ENCODE measurements at regions not wholly inside any gene's neighbourhood (a gene's known extent, or its start where the extent isn't known, plus 50 kb on each side); places are given as distances from the start of the nearest gene placed in this dataset.

GRCh38 chr12:93087840-93088610 is 158.9 kb upstream of the EEA1 start:
- H3K9me3 ChIP-seq (ENCODE audit: low read depth, low read length, poor library complexity, severe bottlenecking), result peaks cover 6% of the 10 kb centered on the region
- intact Hi-C loops (cut with micrococcal nuclease; ENCODE audit: unreplicated experiment), result loop anchor here (5.0 kb wide), 1 partner anchor 79 kb away; no protein-coding TSS in a partner anchor
- H3K27me3 ChIP-seq (replicated peaks; ENCODE audit: insufficient read depth, low read depth, low read length, poor library complexity), result no peaks in the 10 kb centered on the region
- H3K4me3 ChIP-seq (ENCODE audit: low read depth, low read length, poor library complexity, severe bottlenecking), result no peak overlapping the region
- H3K36me3 ChIP-seq (ENCODE audit: insufficient read depth, low read length, poor library complexity, severe bottlenecking), result no peaks in the 10 kb centered on the region
- CTCF ChIA-PET, result interaction anchor here (0.6 kb wide), 1 partner anchor 10 kb away, joined by 3 read pairs; no protein-coding TSS in a partner anchor
- DNase-seq (ENCODE audit: low spot score), result peak; percentile 77
- BruUV-seq (replicated peaks), result no TSS peak
- no peak for TF ChIP-seq EZH2 (IDR thresholded peaks at IDR 0.05; ENCODE audit: borderline replicate concordance, low read depth, low read length, poor library complexity, severe bottlenecking)
- no peak for TF ChIP-seq CTCF (conservative IDR thresholded peaks at IDR 0.05; ENCODE audit: low read depth, low read length)
- peaks cover 20% of the 10 kb centered on the region for H3K4me1 ChIP-seq (ENCODE audit: insufficient read depth, low read length, poor library complexity, severe bottlenecking)
- POLR2A ChIA-PET (ENCODE audit: low non-redundant PET), result interaction anchor here (0.6 kb wide), 2 partner anchors 28 to 144 kb away, joined by 4 to 23 read pairs; no protein-coding TSS in a partner anchor
- peak overlapping the region; percentile 27 for H3K27ac ChIP-seq (ENCODE audit: low read depth, low read length, poor library complexity, severe bottlenecking)

GRCh38 chr12:93089805-93090569 is 160.9 kb upstream of the EEA1 start:
- H3K4me3 ChIP-seq (ENCODE audit: low read depth, low read length, poor library complexity, severe bottlenecking), result no peak overlapping the region
- intact Hi-C loops (cut with micrococcal nuclease; ENCODE audit: unreplicated experiment), result loop anchor here (5.0 kb wide), 1 partner anchor 77 kb away; no protein-coding TSS in a partner anchor
- H3K36me3 ChIP-seq (ENCODE audit: insufficient read depth, low read length, poor library complexity, severe bottlenecking), result no peaks in the 10 kb centered on the region
- DNase-seq (ENCODE audit: low spot score), result peak; percentile 50
- CTCF ChIA-PET, result no interaction called here
- no peak overlapping the region for H3K27ac ChIP-seq (ENCODE audit: low read depth, low read length, poor library complexity, severe bottlenecking)
- TF ChIP-seq EZH2 (IDR thresholded peaks at IDR 0.05; ENCODE audit: borderline replicate concordance, low read depth, low read length, poor library complexity, severe bottlenecking) (no peak), CTCF (conservative IDR thresholded peaks at IDR 0.05; ENCODE audit: low read depth, low read length) (no peak)
- H3K27me3 ChIP-seq (replicated peaks; ENCODE audit: insufficient read depth, low read depth, low read length, poor library complexity), result no peaks in the 10 kb centered on the region
- H3K4me1 ChIP-seq (ENCODE audit: insufficient read depth, low read length, poor library complexity, severe bottlenecking), result peaks cover 20% of the 10 kb centered on the region
- POLR2A ChIA-PET (ENCODE audit: low non-redundant PET), result no interaction called here
- no TSS peak for BruUV-seq (replicated peaks)
- peaks cover 6% of the 10 kb centered on the region for H3K9me3 ChIP-seq (ENCODE audit: low read depth, low read length, poor library complexity, severe bottlenecking)

- peaks cover 20% of the 10 kb centered on the region for H3K4me1 ChIP-seq (ENCODE audit: insufficient read depth, low read length, poor library complexity, severe bottlenecking)
- H3K27ac ChIP-seq (ENCODE audit: low read depth, low read length, poor library complexity, severe bottlenecking), result no peak overlapping the region
- intact Hi-C loops (cut with micrococcal nuclease; ENCODE audit: unreplicated experiment), result no loop called here
- peaks cover 6% of the 10 kb centered on the region for H3K9me3 ChIP-seq (ENCODE audit: low read depth, low read length, poor library complexity, severe bottlenecking)
- H3K4me3 ChIP-seq (ENCODE audit: low read depth, low read length, poor library complexity, severe bottlenecking), result no peak overlapping the region
- no peaks in the 10 kb centered on the region for H3K36me3 ChIP-seq (ENCODE audit: insufficient read depth, low read length, poor library complexity, severe bottlenecking)
- no TSS peak for BruUV-seq (replicated peaks)
- TF ChIP-seq CTCF (conservative IDR thresholded peaks at IDR 0.05; ENCODE audit: low read depth, low read length) (no peak), EZH2 (IDR thresholded peaks at IDR 0.05; ENCODE audit: borderline replicate concordance, low read depth, low read length, poor library complexity, severe bottlenecking) (no peak)
- H3K27me3 ChIP-seq (replicated peaks; ENCODE audit: insufficient read depth, low read depth, low read length, poor library complexity), result no peaks in the 10 kb centered on the region
- POLR2A ChIA-PET (ENCODE audit: low non-redundant PET), result no interaction called here
- no peak for DNase-seq (ENCODE audit: low spot score)
- CTCF ChIA-PET, result no interaction called here
These were observed 161.7 kb upstream of the EEA1 start for GRCh38 chr12:93090731-93091172.
